ENCODE measurements at regions not wholly inside any gene's neighbourhood (a gene's known extent, or its start where the extent isn't known, plus 50 kb on each side); places are given as distances from the start of the nearest gene placed in this dataset.

- no peaks in the 10 kb centered on the region for H3K27me3 ChIP-seq
- no peaks in the 10 kb centered on the region for H3K36me3 ChIP-seq
- TF ChIP-seq CTCF (IDR thresholded peaks at IDR 0.05): no peak
- TF ChIP-seq POLR2A (IDR thresholded peaks at IDR 0.05): no peak
- no peak overlapping the region for H3K27ac ChIP-seq
- H3K4me3 ChIP-seq: no peak overlapping the region
- DNase-seq: no peak
- H3K9me3 ChIP-seq: no peaks in the 10 kb centered on the region
- no peaks in the 10 kb centered on the region for H3K4me1 ChIP-seq
These were observed 347.9 kb upstream of the SEMA6A start for GRCh38 chr5:116922532-116922931.

- Histone ChIP-seq H3K27me3 (no peaks in the 10 kb centered on the region), H3K9me3 (no peaks in the 10 kb centered on the region), H3K4me1 (no peaks in the 10 kb centered on the region), H3K4me3 (no peak overlapping the region), H3K36me3 (no peaks in the 10 kb centered on the region), H3K27ac (no peak overlapping the region)
- no peak for DNase-seq
- no peak for TF ChIP-seq CTCF (IDR thresholded peaks at IDR 0.05)
- TF ChIP-seq POLR2A (IDR thresholded peaks at IDR 0.05): no peak
These were observed 340.4 kb upstream of the SEMA6A start for GRCh38 chr5:116914869-116915504.

- Histone ChIP-seq H3K27me3 (no peaks in the 10 kb centered on the region), H3K27ac (no peak overlapping the region), H3K4me3 (no peak overlapping the region), H3K4me1 (no peaks in the 10 kb centered on the region), H3K9me3 (no peaks in the 10 kb centered on the region), H3K36me3 (no peaks in the 10 kb centered on the region)
- DNase-seq: no peak
- TF ChIP-seq POLR2A (IDR thresholded peaks at IDR 0.05) (no peak), CTCF (IDR thresholded peaks at IDR 0.05) (no peak)
These were observed 337.6 kb upstream of the SEMA6A start for GRCh38 chr5:116912221-116912620.

- Histone ChIP-seq H3K4me1 (no peaks in the 10 kb centered on the region), H3K4me3 (no peak overlapping the region), H3K27ac (no peak overlapping the region), H3K36me3 (no peaks in the 10 kb centered on the region), H3K27me3 (no peaks in the 10 kb centered on the region), H3K9me3 (no peaks in the 10 kb centered on the region)
- no peak for TF ChIP-seq POLR2A (IDR thresholded peaks at IDR 0.05)
- TF ChIP-seq CTCF (IDR thresholded peaks at IDR 0.05): no peak
- no peak for DNase-seq
These were observed 336.5 kb upstream of the SEMA6A start for GRCh38 chr5:116911074-116911473.

DNA sequence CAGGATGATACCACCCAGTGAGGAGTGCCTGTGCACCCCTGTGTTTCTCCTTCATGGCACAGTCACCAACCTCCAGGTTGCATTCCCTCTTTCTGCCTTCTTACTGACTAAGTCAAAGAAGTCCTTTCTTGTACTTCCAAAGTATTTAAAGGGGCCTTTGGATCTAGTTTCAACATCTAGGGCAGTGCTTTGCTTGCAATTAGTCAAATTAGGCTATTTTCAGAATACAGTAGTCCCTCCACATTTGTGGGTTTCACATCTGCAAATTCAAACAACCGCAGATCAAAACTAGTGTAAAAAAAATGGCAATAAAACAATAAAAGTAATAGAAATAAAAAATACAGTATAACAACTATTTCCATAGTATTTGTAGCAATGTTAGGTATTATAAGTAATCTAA lies 333.9 kb upstream of the SEMA6A start:
- H3K36me3 ChIP-seq: no peaks in the 10 kb centered on the region
- H3K4me1 ChIP-seq: no peaks in the 10 kb centered on the region
- no peak for DNase-seq
- TF ChIP-seq CTCF (IDR thresholded peaks at IDR 0.05): no peak
- no peak overlapping the region for H3K4me3 ChIP-seq
- no peak overlapping the region for H3K27ac ChIP-seq
- H3K27me3 ChIP-seq: no peaks in the 10 kb centered on the region
- H3K9me3 ChIP-seq: no peaks in the 10 kb centered on the region

DNA sequence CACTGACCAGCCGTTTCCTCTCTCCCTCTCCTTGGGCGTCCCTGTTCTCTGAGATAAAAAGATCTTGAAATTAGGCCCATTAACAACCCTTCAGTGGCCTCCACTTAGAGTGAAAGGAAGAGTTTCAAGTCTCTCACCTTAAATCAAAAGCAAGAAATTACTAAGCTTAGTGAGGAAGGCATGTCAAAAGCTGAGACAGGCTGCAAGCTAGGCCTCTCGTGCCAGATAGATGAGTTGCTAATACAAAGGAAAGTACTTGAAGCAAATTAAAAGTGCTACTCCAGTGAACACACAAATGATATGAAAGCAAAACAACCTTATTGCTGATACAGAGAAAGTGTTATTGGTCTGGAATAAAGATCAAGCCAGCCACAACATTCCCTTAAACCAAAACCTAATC lies 331.3 kb upstream of the SEMA6A start:
- no peaks in the 10 kb centered on the region for H3K36me3 ChIP-seq
- TF ChIP-seq CTCF (IDR thresholded peaks at IDR 0.05) (no peak), POLR2A (IDR thresholded peaks at IDR 0.05) (no peak)
- H3K27ac ChIP-seq: no peak overlapping the region
- H3K4me3 ChIP-seq: no peak overlapping the region
- H3K27me3 ChIP-seq: no peaks in the 10 kb centered on the region
- no peaks in the 10 kb centered on the region for H3K4me1 ChIP-seq
- DNase-seq: no peak
- no peaks in the 10 kb centered on the region for H3K9me3 ChIP-seq

Measured in Peyer's patch (tissue), 4 donors.